ENCODE measurements at regions not wholly inside any gene's neighbourhood (a gene's known extent, or its start where the extent isn't known, plus 50 kb on each side); places are given as distances from the start of the nearest gene placed in this dataset.

DNA sequence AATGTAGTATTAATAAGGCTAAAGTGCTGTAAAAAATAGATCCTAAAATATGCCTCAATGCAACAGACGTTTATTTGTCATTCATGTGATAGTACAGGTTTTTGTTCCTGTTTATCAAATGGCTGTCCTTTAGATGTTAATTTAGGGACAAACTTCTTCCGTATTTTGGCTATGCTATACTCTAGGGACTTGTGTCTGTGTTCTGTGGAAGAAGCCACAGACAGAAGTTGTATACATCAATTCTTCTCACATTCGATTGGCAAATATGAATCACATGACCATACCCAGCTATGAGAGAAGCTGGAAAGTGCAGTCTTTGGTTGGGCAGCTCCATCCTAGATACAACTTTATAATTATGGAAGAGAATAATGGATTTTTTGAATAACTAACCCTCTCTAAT is 232.7 kb upstream of the SNX7 start:
- peak overlapping the region; percentile 79 for H3K27ac ChIP-seq
- TF ChIP-seq, protein P1, sequence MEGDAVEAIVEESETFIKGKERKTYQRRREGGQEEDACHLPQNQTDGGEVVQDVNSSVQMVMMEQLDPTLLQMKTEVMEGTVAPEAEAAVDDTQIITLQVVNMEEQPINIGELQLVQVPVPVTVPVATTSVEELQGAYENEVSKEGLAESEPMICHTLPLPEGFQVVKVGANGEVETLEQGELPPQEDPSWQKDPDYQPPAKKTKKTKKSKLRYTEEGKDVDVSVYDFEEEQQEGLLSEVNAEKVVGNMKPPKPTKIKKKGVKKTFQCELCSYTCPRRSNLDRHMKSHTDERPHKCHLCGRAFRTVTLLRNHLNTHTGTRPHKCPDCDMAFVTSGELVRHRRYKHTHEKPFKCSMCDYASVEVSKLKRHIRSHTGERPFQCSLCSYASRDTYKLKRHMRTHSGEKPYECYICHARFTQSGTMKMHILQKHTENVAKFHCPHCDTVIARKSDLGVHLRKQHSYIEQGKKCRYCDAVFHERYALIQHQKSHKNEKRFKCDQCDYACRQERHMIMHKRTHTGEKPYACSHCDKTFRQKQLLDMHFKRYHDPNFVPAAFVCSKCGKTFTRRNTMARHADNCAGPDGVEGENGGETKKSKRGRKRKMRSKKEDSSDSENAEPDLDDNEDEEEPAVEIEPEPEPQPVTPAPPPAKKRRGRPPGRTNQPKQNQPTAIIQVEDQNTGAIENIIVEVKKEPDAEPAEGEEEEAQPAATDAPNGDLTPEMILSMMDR (conservative IDR thresholded peaks at IDR 0.05), result no peak

GRCh38 chr1:98427664-98428063 is 233.9 kb upstream of the SNX7 start:
- TF ChIP-seq, protein P1 (conservative IDR thresholded peaks at IDR 0.05), result no peak
- no peak overlapping the region for H3K27ac ChIP-seq

DNA sequence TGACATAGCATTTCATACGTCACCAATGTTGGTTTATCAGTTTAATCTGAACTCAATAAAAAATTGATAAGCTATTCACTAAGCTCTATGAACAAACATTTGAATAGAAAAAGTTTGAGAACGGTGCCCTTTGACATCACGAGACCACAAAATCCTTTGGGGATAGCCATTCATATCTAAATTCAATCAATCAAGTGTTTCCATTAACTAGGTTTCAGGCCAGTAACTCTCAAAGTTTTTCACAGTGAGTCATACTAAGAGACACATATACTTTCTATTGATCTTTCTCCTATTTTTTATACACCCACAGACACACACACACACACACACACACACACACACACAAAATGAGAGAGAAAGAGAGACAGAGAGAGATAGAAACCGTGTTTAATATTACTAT is 235.4 kb upstream of the SNX7 start:
- no peak overlapping the region for H3K27ac ChIP-seq

GRCh38 chr1:98422816-98423215 is 238.7 kb upstream of the SNX7 start:
- TF ChIP-seq, protein P1 (conservative IDR thresholded peaks at IDR 0.05), result no peak
- no peak overlapping the region for H3K27ac ChIP-seq

More for the DNA sequence above, 235.4 kb upstream of the SNX7 start:
- TF ChIP-seq, protein P1 (conservative IDR thresholded peaks at IDR 0.05), result no peak

DNA sequence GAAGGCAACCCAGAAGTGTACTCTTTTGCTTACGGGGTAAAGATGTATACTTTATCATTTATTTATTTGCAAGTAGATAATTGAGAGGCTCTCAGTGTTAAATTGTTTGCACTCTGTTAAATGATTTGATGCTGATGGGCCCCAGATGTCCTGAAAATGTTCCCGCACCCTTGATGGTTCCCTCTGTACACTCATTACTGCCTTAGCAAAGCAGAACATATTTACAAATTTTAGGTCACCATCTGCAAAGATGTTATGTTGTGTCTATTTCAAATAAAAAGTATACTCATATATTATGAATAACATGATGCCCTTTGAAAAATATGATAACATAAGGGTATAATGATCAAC is 240.5 kb upstream of the SNX7 start:
- TF ChIP-seq, protein P1 (conservative IDR thresholded peaks at IDR 0.05), result no peak
- H3K27ac ChIP-seq, result no peak overlapping the region

GRCh38 chr1:98420376-98421084 is 241.0 kb upstream of the SNX7 start:
- TF ChIP-seq, protein P1 (conservative IDR thresholded peaks at IDR 0.05), result no peak
- no peak overlapping the region for H3K27ac ChIP-seq

DNA sequence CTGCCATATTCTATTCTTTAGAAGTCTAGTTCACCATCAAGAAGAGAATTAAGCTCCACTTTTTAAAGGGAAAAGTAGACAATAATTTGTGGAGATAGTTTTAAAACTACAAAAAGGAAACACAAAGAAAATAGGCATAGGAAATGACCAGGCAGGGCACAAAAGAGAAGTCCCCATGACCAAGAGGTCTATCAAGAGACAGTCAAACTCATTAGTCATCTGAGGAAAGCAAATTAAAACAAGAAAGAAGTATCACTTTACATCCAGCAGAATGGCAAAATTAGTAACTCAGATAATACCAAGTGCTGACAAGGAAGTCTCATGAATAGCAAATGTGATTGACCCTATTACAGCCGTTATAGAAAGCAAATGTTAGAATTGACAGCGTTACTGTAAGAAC is 243.7 kb upstream of the SNX7 start:
- TF ChIP-seq, protein P1 (conservative IDR thresholded peaks at IDR 0.05), result no peak
- H3K27ac ChIP-seq, result no peak overlapping the region

Measured in VCaP (cell line).